GM12865 (cell line): ENCODE measurements at regions not wholly inside any gene's neighbourhood (a gene's known extent, or its start where the extent isn't known, plus 50 kb on each side); places are given as distances from the start of the nearest gene placed in this dataset.
"Not testable (repeated sequence)": the region's sequence is repeated elsewhere in the genome, so short reads cannot be mapped to it uniquely, and the experiment has no call there.

Experiments used
- DNase-seq: peaks from one replicate; pipeline ENCODE4 v3.0.0; 2010; ENCODE audit warnings: low read depth
- H3K4me3 ChIP-seq: 2 replicates; pipeline ENCODE4 v1.5.1; 2011; ENCODE audit warnings: mild to moderate bottlenecking, low read depth, low read length, control low read depth
- CTCF ChIP-seq: IDR thresholded peaks from 2 replicates; pipeline ENCODE4 v1.5.1; 2011; ENCODE audit warnings: low read length, control low read depth, low read depth, inconsistent platforms; ENCODE audit not compliant: insufficient read depth; ENCODE audit errors: missing control alignments

DNA sequence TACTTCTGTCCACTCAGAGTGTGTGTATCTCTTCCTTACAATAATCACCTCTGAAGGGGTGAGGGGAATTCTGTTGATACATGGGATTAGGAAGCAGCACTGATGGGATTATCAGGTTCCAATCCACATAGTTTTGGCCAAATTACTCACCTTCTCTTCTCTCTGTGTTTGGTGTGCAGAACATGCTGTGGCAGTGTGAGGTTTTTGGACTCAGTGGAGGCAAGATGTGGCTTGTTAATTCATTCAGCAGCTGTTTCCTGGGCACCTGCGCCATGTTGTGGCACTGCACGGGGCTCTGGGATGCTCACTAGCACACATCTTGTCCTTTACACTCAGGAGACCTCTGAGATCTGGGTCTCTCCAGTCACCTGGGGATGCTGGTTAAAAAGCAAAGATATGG lies 350.3 kb upstream of the HS6ST1 start:
- no peak overlapping the region for H3K4me3 ChIP-seq
- no peak for TF ChIP-seq CTCF
- DNase-seq = no peak

DNA sequence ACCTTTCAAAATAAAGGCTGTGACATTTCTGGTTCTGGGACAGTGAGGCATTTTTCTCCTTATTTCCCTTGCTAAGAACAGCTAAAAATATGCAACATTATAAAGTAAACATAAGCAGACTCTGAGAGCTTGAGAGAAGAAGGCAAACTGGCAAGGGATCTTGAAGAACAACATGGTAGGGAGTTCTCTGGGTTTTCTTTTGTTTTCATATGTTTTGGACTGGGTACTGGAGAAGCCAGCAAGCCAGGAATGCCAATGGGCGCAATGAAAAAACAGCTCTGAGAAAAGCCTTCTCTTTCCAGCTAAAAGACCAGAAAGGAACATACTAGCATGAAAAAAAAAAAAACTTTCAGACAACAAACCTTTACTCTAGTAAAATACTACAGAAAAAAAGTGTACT lies 351.4 kb upstream of the HS6ST1 start:
- TF ChIP-seq CTCF = no peak
- no peak overlapping the region for H3K4me3 ChIP-seq
- DNase-seq = no peak

- not testable (repeated sequence) for DNase-seq, H3K4me3 ChIP-seq
These were observed 353.5 kb upstream of the HS6ST1 start for GRCh38 chr2:128671981-128672757.

- H3K4me3 ChIP-seq, DNase-seq: not testable (repeated sequence)
These were observed 361.0 kb upstream of the HS6ST1 start for GRCh38 chr2:128679680-128680079.

DNA sequence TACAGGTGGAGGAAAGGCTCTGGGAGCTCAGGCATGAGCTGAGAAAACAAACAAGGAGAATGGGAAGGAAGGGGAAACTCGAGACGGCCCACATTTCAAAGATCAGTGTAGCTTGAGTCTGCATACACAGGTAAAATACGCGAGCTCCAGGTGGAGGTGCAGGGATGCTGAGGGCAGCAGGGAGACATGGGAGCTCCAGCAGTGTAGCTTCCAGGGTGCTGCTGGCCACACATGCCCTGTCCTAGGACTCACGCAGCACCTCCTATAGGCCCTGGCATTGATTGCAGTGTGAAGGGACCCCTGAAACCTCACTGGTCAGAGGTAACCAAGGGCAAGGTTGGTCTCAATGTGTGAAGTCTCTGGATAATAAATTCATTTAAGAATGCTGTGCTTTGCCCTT lies 362.8 kb upstream of the HS6ST1 start:
- DNase-seq = no peak
- TF ChIP-seq CTCF = peak; percentile 6
- H3K4me3 ChIP-seq = no peak overlapping the region

GRCh38 chr2:128682266-128682665 lies 363.6 kb upstream of the HS6ST1 start:
- DNase-seq = no peak

GRCh38 chr2:128682729-128683284 lies 364.1 kb upstream of the HS6ST1 start:
- DNase-seq = no peak
- no peak overlapping the region for H3K4me3 ChIP-seq
- no peak for TF ChIP-seq CTCF

More at GRCh38 chr2:128682266-128682665, 363.6 kb upstream of the HS6ST1 start:
- TF ChIP-seq CTCF = no peak
- no peak overlapping the region for H3K4me3 ChIP-seq

GRCh38 chr2:128684523-128684922 lies 365.9 kb upstream of the HS6ST1 start:
- no peak for TF ChIP-seq CTCF
- DNase-seq = no peak
- H3K4me3 ChIP-seq = no peak overlapping the region
